Endothelial cell of umbilical vein (primary cell): ENCODE measurements at regions not wholly inside any gene's neighbourhood (a gene's known extent, or its start where the extent isn't known, plus 50 kb on each side); places are given as distances from the start of the nearest gene placed in this dataset.
A peak's percentile ranks its signal among the peaks of the same experiment; 100 is the strongest.

Experiments used
- BruUV-seq: library from RNA; stranded (reverse); fragments of 400-500 nt; replicated peaks from 2 replicates; lab custom pipeline; 2021; lab: Mats Ljungman, UMichigan
- CTCF ChIA-PET: fragments of 300-600, 350-600 bp; sonication (Branson Sonifier 250); formaldehyde crosslinking; loops from one replicate; lab custom pipeline; 2021; ENCODE audit warnings: antibody characterized with exemption, inconsistent platforms; lab: Charles Lee
- POLR2A ChIA-PET: fragments of 300-600, 350-600 bp; sonication (Branson Sonifier 250); formaldehyde crosslinking; loops from one replicate; lab custom pipeline; 2021; ENCODE audit warnings: antibody characterized with exemption, inconsistent platforms; lab: Charles Lee
- DNase-seq: peaks from one replicate; pipeline ENCODE4 v3.0.0-alpha.2; 2011; ENCODE audit warnings: low read depth, low spot score
- FAIRE-seq: peaks from 2 replicates; lab custom pipeline; 2011; peaks lifted over from hg19 to GRCh38; lab: Jason Lieb, UNC
- H2AFZ ChIP-seq: 2 replicates; pipeline ENCODE4 v1.6.0; 2012; ENCODE audit warnings: low read depth, low read length, control low read depth, inconsistent platforms
- H3K27ac ChIP-seq: 2 replicates; pipeline ENCODE4 v1.5.1; 2011; ENCODE audit warnings: low read depth, mild to moderate bottlenecking, control low read depth, low read length, moderate library complexity; ENCODE audit not compliant: insufficient read depth
- H3K27me3 ChIP-seq, 2 experiments: 2 replicates each; pipeline versions ENCODE4 v1.6.0 to v1.6.1; 2011; ENCODE audit warnings: low read length in 2 of 2, mixed read lengths in 1 of 2; ENCODE audit not compliant: control insufficient read depth in 2 of 2, insufficient read depth in 2 of 2
- H3K36me3 ChIP-seq, 2 experiments: 2 replicates in 1 of 2; 3 replicates in 1 of 2; pipeline ENCODE4 v1.5.1; 2011; ENCODE audit warnings: low read length in 2 of 2, mild to moderate bottlenecking in 1 of 2, moderate library complexity in 1 of 2; ENCODE audit not compliant: control insufficient read depth in 2 of 2, insufficient read depth in 2 of 2; ENCODE audit errors: extremely low read depth in 1 of 2
- H3K4me1 ChIP-seq: 3 replicates; pipeline ENCODE4 v1.5.1; 2011; ENCODE audit warnings: mild to moderate bottlenecking, low read length; ENCODE audit not compliant: control insufficient read depth, insufficient read depth; ENCODE audit errors: extremely low read depth
- H3K4me2 ChIP-seq: 2 replicates; pipeline ENCODE4 v1.6.1; 2011; ENCODE audit warnings: low read length, control low read depth, mixed read lengths; ENCODE audit not compliant: insufficient read depth
- H3K4me3 ChIP-seq, 3 experiments: fragments of 200-600 bp in 1 of 3; sonication (generic), shearing (Covaris generic) in 1 of 3; replicated peaks in 1 of 3; 2 replicates each; pipeline ENCODE4 v1.5.1; 2011 to 2016; ENCODE audit warnings: control low read depth in 3 of 3, low read length in 3 of 3, mild to moderate bottlenecking in 2 of 3, inconsistent platforms in 1 of 3, low read depth in 1 of 3, moderate library complexity in 1 of 3; ENCODE audit not compliant: insufficient read depth in 1 of 3
- H3K79me2 ChIP-seq: 2 replicates; pipeline ENCODE4 v1.6.0; 2012; ENCODE audit warnings: low read length, inconsistent platforms; ENCODE audit not compliant: control insufficient read depth, insufficient read depth
- H3K9ac ChIP-seq: replicated peaks from 2 replicates; pipeline ENCODE3; 2011; ENCODE audit warnings: low read length, control low read depth; ENCODE audit not compliant: insufficient read depth; ENCODE audit errors: extremely low read depth
- H3K9me1 ChIP-seq: replicated peaks from 3 replicates; pipeline ENCODE4 v1.6.0; 2011; ENCODE audit warnings: mild to moderate bottlenecking, low read length; ENCODE audit not compliant: control insufficient read depth, insufficient read depth; ENCODE audit errors: extremely low read depth
- H3K9me3 ChIP-seq: replicated peaks from 2 replicates; pipeline ENCODE4 v1.5.1; 2012; ENCODE audit warnings: low read length, inconsistent platforms; ENCODE audit not compliant: control insufficient read depth, insufficient read depth
- H4K20me1 ChIP-seq: replicated peaks from 2 replicates; pipeline ENCODE3; 2011; ENCODE audit warnings: mild to moderate bottlenecking, low read length; ENCODE audit not compliant: control insufficient read depth, insufficient read depth; ENCODE audit errors: extremely low read depth
- CTCF ChIP-seq, 2 donors: IDR thresholded peaks; 1 replicate in 1 of 2; 2 replicates in 1 of 2; pipeline ENCODE4 v1.5.1; 2011; ENCODE audit warnings: low read length in 2 of 2, mild to moderate bottlenecking in 2 of 2, moderate library complexity in 2 of 2, control low read depth in 1 of 2, inconsistent platforms in 1 of 2, low read depth in 1 of 2; ENCODE audit not compliant: insufficient read depth in 1 of 2; ENCODE audit errors: extremely low read depth in 1 of 2
- EZH2 ChIP-seq: IDR thresholded peaks from 2 replicates; pipeline ENCODE4 v1.6.1; 2012; ENCODE audit warnings: borderline replicate concordance, low read depth, mild to moderate bottlenecking, moderate library complexity, low read length, inconsistent platforms; ENCODE audit not compliant: severe bottlenecking
- FOS ChIP-seq: IDR thresholded peaks from 2 replicates; pipeline ENCODE4 v1.6.1; 2011; ENCODE audit warnings: mild to moderate bottlenecking, low read length, moderate library complexity, borderline replicate concordance; ENCODE audit not compliant: insufficient read depth
- GATA2 ChIP-seq: IDR thresholded peaks from 2 replicates; pipeline ENCODE4 v1.7.0; 2011; ENCODE audit warnings: low read depth, mild to moderate bottlenecking, moderate library complexity, mixed read lengths, low read length; ENCODE audit not compliant: insufficient read length, insufficient read depth
- JUN ChIP-seq: IDR thresholded peaks from 2 replicates; pipeline ENCODE4 v1.6.1; 2011; ENCODE audit warnings: borderline replicate concordance, low read depth; ENCODE audit not compliant: insufficient read length, insufficient read depth
- MAX ChIP-seq: IDR thresholded peaks from 2 replicates; pipeline ENCODE4 v1.6.1; 2011; ENCODE audit not compliant: insufficient read depth, insufficient read length
- MYC ChIP-seq: IDR thresholded peaks from one replicate; pipeline ENCODE4 v1.6.1; 2011; ENCODE audit warnings: mild to moderate bottlenecking, low read depth, low read length
- POLR2A ChIP-seq: IDR thresholded peaks from 2 replicates; pipeline ENCODE4 v1.6.1; 2012; ENCODE audit warnings: low read depth, mild to moderate bottlenecking, control low read depth, low read length
- POLR2AphosphoS5 ChIP-seq: IDR thresholded peaks from 2 replicates; pipeline ENCODE4 v1.6.1; 2012; ENCODE audit warnings: low read depth, mild to moderate bottlenecking, control low read depth, low read length, moderate library complexity; ENCODE audit not compliant: insufficient read depth
- dilution Hi-C: fragments of 300-500 bp; cut with MboI; formaldehyde crosslinking; loops from one replicate; pipeline ENCODE4 v1.15.0; 2019; ENCODE audit warnings: low sequenced_read_pairs; ENCODE audit not compliant: extremely low pct_ligation_motif_present
- intact Hi-C: fragments of 100-400 bp; cut with micrococcal nuclease; formaldehyde crosslinking; loops from one replicate; pipeline ENCODE4 v1.10.0; 2022

- no peaks in the 10 kb centered on the region for H4K20me1 ChIP-seq
- H3K9me1 ChIP-seq: no peaks in the 10 kb centered on the region
- H3K4me1 ChIP-seq: no peaks in the 10 kb centered on the region
- FAIRE-seq: no peak
- H3K27me3 ChIP-seq: no peaks in the 10 kb centered on the region
- ChIA-PET POLR2A (no interaction called here), CTCF (interaction anchor here (0.9 to 1.2 kb wide), 2 partner anchors 15 to 25 kb away, joined by 4 read pairs; no protein-coding TSS in a partner anchor)
- H2AFZ ChIP-seq: no peak overlapping the region
- intact Hi-C loops (no loop called here), dilution Hi-C loops (no loop called here)
- no peak overlapping the region for H3K4me3 ChIP-seq
- no peak overlapping the region for H3K9ac ChIP-seq
- H3K27ac ChIP-seq: no peak overlapping the region
- no peaks in the 10 kb centered on the region for H3K79me2 ChIP-seq
- no TSS peak for BruUV-seq
- TF ChIP-seq MAX: no peak
- TF ChIP-seq GATA2: no peak
- TF ChIP-seq FOS: no peak
- no peak for TF ChIP-seq POLR2A
- TF ChIP-seq JUN: no peak
- no peak for TF ChIP-seq MYC
- no peak for TF ChIP-seq EZH2
- no peak for TF ChIP-seq POLR2AphosphoS5
- no peak for TF ChIP-seq CTCF (IDR thresholded peaks at IDR 0.05; ENCODE audit: extremely low read depth in 1 of 2, insufficient read depth in 1 of 2, low read depth in 1 of 2, low read length in 2 of 2)
- no peaks in the 10 kb centered on the region for H3K36me3 ChIP-seq
- H3K9me3 ChIP-seq: no peaks in the 10 kb centered on the region
- H3K4me2 ChIP-seq: no peak overlapping the region
- peak; percentile 50 for DNase-seq
Measured at GRCh38 chr7:17546592-17546991, 248.1 kb downstream of the AHR start.
